A673 (cell line): ENCODE measurements at regions not wholly inside any gene's neighbourhood (a gene's known extent, or its start where the extent isn't known, plus 50 kb on each side); places are given as distances from the start of the nearest gene placed in this dataset.

ENCODE experiments used
- CTCF ChIP-seq: fragments of 300-800, 200-600 bp; sonication (generic); conservative IDR thresholded peaks from 2 replicates; pipeline ENCODE4 v1.5.1; 2017; ENCODE audit warnings: low read depth, mild to moderate bottlenecking, antibody characterized with exemption, low read length, moderate library complexity, mixed read lengths
- EZH2 ChIP-seq: fragments of 200-600 bp; sonication (generic); IDR thresholded peaks from 2 replicates; pipeline ENCODE4 v1.6.1; 2017; ENCODE audit warnings: borderline replicate concordance, low read depth, mild to moderate bottlenecking, mixed read lengths, antibody characterized with exemption, low read length; ENCODE audit not compliant: poor library complexity, severe bottlenecking

- TF ChIP-seq CTCF (no peak), EZH2 (no peak)
Measured at GRCh38 chr4:156606554-156607477, 364.8 kb downstream of the PDGFC start.
